ENCODE measurements at regions not wholly inside any gene's neighbourhood (a gene's known extent, or its start where the extent isn't known, plus 50 kb on each side); places are given as distances from the start of the nearest gene placed in this dataset.

DNA sequence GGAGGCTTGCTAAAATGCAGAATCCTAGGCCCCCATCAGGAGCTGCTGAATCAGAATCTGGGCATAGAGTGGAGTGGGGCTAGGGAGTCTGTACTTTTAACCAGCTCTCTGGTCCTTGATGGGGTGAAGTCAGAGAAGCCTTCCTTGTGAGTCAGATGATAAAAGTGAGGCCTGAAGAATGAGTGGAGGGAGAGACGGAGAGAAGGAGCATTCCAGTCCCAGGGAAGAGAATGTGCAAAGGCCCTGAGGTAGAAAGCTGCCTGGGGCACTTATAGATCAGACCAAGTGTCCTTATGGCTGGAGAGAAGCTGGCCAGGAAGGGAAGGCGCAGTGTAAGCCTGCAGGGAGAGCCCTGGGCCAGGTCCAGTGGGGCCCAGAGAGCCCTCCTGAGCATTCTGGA, 235.1 kb upstream of the NLRP1 start:
- TF ChIP-seq, protein P1, sequence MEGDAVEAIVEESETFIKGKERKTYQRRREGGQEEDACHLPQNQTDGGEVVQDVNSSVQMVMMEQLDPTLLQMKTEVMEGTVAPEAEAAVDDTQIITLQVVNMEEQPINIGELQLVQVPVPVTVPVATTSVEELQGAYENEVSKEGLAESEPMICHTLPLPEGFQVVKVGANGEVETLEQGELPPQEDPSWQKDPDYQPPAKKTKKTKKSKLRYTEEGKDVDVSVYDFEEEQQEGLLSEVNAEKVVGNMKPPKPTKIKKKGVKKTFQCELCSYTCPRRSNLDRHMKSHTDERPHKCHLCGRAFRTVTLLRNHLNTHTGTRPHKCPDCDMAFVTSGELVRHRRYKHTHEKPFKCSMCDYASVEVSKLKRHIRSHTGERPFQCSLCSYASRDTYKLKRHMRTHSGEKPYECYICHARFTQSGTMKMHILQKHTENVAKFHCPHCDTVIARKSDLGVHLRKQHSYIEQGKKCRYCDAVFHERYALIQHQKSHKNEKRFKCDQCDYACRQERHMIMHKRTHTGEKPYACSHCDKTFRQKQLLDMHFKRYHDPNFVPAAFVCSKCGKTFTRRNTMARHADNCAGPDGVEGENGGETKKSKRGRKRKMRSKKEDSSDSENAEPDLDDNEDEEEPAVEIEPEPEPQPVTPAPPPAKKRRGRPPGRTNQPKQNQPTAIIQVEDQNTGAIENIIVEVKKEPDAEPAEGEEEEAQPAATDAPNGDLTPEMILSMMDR (IDR thresholded peaks at IDR 0.05) = no peak
- no peak for TF ChIP-seq EZH2 (IDR thresholded peaks at IDR 0.05)
